22Rv1 (cell line): ENCODE measurements at regions not wholly inside any gene's neighbourhood (a gene's known extent, or its start where the extent isn't known, plus 50 kb on each side); places are given as distances from the start of the nearest gene placed in this dataset.

ENCODE experiments used
- ZFX ChIP-seq: fragments of 450-650 bp; IDR thresholded peaks from 2 replicates; pipeline ENCODE4 v1.6.1; 2017; ENCODE audit warnings: antibody characterized with exemption, borderline replicate concordance
- TF ChIP-seq, protein P1 (sequence below): fragments of 450-650 bp; IDR thresholded peaks from 2 replicates; pipeline ENCODE4 v1.5.1; 2017; ENCODE audit warnings: mild to moderate bottlenecking

GRCh38 chr11:33475993-33476392 is 218.8 kb downstream of the HIPK3 start:
- TF ChIP-seq, protein P1, sequence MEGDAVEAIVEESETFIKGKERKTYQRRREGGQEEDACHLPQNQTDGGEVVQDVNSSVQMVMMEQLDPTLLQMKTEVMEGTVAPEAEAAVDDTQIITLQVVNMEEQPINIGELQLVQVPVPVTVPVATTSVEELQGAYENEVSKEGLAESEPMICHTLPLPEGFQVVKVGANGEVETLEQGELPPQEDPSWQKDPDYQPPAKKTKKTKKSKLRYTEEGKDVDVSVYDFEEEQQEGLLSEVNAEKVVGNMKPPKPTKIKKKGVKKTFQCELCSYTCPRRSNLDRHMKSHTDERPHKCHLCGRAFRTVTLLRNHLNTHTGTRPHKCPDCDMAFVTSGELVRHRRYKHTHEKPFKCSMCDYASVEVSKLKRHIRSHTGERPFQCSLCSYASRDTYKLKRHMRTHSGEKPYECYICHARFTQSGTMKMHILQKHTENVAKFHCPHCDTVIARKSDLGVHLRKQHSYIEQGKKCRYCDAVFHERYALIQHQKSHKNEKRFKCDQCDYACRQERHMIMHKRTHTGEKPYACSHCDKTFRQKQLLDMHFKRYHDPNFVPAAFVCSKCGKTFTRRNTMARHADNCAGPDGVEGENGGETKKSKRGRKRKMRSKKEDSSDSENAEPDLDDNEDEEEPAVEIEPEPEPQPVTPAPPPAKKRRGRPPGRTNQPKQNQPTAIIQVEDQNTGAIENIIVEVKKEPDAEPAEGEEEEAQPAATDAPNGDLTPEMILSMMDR: no peak
- TF ChIP-seq ZFX: no peak
